ENCODE measurements at regions not wholly inside any gene's neighbourhood (a gene's known extent, or its start where the extent isn't known, plus 50 kb on each side); places are given as distances from the start of the nearest gene placed in this dataset.

DNA sequence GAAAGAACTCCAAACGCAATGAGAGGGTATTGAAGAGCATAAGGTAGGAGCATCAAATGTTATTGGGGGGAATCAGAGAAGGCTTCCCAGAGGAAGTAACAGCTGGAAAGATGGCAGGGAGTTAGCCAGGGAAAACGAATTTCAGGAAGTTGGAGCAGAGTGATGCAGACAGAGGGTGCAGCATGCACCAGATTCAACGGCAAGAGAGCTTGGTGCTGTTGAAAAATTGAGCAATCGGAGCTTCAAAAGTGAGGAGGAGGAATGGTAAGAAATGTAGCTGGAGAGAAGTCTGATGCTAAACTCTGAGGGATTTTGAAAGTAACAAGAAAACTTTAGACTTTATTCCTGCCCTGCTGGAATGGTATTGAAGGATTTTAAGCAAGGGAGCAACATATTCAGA lies 541.0 kb upstream of the LMCD1 start:
- DNase-seq: no peak
- intact Hi-C loops (cut with DNase I): no loop called here

DNA sequence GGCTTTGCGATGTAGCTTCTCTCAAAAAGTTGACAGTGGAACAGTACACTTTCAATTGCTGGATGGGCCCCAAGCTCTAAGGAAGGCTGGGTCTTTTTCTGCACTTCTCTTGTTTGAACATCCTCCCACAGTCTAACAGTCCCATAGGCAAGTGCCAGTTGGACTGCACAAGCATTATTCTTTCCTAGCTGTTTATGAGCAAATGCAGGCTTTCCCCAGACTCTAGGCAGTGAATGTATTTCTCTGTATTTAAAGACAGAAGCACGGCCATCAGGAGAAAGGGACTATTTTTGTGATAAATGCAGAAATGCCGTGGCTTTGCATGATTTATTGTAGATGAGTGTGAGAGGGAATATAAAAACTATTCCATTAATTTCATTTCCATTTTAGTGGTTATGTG lies 539.3 kb upstream of the LMCD1 start:
- no peak for DNase-seq
- intact Hi-C loops (cut with DNase I): no loop called here
- no peak overlapping the region for H3K4me3 ChIP-seq
- H3K27me3 ChIP-seq: no peaks in the 10 kb centered on the region
- H3K36me3 ChIP-seq: no peaks in the 10 kb centered on the region
- no peak overlapping the region for H3K9ac ChIP-seq (ENCODE audit: low read depth in 2 of 2, low read length in 2 of 2)
- TF ChIP-seq, protein P1, sequence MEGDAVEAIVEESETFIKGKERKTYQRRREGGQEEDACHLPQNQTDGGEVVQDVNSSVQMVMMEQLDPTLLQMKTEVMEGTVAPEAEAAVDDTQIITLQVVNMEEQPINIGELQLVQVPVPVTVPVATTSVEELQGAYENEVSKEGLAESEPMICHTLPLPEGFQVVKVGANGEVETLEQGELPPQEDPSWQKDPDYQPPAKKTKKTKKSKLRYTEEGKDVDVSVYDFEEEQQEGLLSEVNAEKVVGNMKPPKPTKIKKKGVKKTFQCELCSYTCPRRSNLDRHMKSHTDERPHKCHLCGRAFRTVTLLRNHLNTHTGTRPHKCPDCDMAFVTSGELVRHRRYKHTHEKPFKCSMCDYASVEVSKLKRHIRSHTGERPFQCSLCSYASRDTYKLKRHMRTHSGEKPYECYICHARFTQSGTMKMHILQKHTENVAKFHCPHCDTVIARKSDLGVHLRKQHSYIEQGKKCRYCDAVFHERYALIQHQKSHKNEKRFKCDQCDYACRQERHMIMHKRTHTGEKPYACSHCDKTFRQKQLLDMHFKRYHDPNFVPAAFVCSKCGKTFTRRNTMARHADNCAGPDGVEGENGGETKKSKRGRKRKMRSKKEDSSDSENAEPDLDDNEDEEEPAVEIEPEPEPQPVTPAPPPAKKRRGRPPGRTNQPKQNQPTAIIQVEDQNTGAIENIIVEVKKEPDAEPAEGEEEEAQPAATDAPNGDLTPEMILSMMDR (IDR thresholded peaks at IDR 0.05): no peak
- no peak overlapping the region for H3K27ac ChIP-seq
- H3K4me1 ChIP-seq: no peaks in the 10 kb centered on the region
- H3K9me3 ChIP-seq: no peaks in the 10 kb centered on the region

More for the DNA sequence above, 541.0 kb upstream of the LMCD1 start:
- Histone ChIP-seq H3K9me3 (no peaks in the 10 kb centered on the region), H3K27me3 (no peaks in the 10 kb centered on the region), H3K4me3 (no peak overlapping the region), H3K36me3 (no peaks in the 10 kb centered on the region), H3K27ac (no peak overlapping the region), H3K9ac (ENCODE audit: low read depth in 2 of 2, low read length in 2 of 2) (no peak overlapping the region), H3K4me1 (no peaks in the 10 kb centered on the region)
- TF ChIP-seq, protein P1 (IDR thresholded peaks at IDR 0.05): no peak

DNA sequence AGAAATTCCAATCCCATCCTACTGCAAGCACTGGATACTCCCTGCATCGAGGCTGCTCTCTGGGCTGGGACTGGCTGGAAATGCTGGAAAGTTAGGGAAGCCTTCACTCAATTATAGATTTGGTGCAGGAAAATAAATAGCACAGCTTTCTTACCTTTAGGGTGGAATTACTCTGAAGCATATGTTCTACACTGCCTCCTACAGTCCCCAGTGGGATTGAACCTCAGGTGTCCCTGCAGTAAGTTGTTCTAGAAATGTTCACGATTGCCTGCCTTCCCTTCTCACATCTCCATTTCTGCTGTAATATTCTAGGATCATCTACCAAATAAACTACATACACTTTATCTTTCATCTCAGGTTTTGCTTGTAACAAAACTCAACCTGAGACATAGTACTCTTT lies 536.7 kb upstream of the LMCD1 start:
- TF ChIP-seq, protein P1 (IDR thresholded peaks at IDR 0.05): no peak
- DNase-seq: no peak

DNA sequence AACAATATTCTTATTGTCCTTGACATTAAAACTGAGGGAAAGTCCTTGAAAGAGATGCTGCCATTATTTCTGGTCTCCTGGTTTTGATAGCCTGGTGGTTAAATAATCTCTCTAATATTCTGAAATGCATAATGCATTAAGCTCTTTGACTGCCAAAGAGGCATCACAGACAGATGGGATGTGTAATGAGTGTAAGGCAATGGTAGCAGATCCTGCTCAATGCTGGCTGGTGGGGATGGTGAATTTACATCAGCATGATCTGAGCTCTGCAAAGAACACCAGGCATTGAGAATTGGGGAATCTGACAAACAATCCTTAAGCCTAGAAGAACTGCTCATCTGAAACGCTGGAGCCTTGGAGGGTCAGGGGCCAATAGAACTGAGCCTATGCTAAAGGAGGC lies 528.6 kb upstream of the LMCD1 start:
- no peak for DNase-seq
- Histone ChIP-seq H3K36me3 (no peaks in the 10 kb centered on the region), H3K27me3 (no peaks in the 10 kb centered on the region), H3K4me3 (no peak overlapping the region), H3K9me3 (no peaks in the 10 kb centered on the region), H3K4me1 (no peaks in the 10 kb centered on the region), H3K27ac (no peak overlapping the region), H3K9ac (ENCODE audit: low read depth in 2 of 2, low read length in 2 of 2) (no peak overlapping the region)
- intact Hi-C loops (cut with DNase I): no loop called here
- TF ChIP-seq, protein P1 (IDR thresholded peaks at IDR 0.05): no peak

More for the DNA sequence above, 536.7 kb upstream of the LMCD1 start:
- Histone ChIP-seq H3K4me3 (no peak overlapping the region), H3K9ac (ENCODE audit: low read depth in 2 of 2, low read length in 2 of 2) (no peak overlapping the region), H3K4me1 (no peaks in the 10 kb centered on the region), H3K9me3 (no peaks in the 10 kb centered on the region), H3K27ac (no peak overlapping the region), H3K27me3 (no peaks in the 10 kb centered on the region), H3K36me3 (no peaks in the 10 kb centered on the region)
- intact Hi-C loops (cut with DNase I): no loop called here

DNA sequence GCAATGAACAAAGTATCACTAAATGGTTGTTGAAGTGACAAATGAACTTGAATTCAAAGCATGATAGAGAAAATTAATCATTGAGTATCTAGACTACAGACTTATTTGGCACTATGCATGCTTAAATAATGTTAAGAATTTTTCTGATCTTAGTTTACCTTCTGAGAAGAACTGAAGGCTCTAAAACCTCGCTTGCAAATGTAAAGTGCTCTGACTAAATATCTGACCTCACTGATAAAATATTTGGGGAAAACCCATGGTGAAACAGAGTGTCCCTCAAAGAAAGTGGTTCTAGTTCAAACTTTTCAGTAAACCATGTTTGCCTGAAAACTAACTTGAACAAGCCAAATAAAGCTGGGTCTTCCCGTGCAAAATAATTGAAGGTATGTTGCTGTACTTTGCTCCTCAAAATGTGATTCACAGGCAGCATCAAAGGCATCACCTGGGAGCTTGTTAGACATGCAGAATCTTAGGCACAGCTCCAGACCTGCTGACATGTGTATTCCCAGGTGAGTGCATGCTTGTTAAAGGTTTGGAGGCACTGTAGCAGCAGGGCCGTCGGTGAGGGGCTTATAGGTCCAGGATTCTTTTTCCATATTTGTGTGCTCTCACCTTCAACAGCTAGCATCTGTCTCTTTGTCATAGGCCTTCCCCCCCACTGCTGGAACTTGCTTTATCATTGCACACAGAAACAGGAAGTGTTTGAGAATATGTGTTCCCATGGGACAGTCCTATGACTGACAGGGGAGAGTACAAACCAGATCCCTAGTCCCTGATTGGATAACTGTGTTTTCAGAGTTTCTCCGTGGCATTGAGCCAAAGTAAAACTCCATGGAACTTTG lies 524.2 kb upstream of the LMCD1 start:
- DNase-seq: no peak
- no peaks in the 10 kb centered on the region for H3K9me3 ChIP-seq
- TF ChIP-seq, protein P1 (IDR thresholded peaks at IDR 0.05): no peak
- H3K4me1 ChIP-seq: no peaks in the 10 kb centered on the region
- no peak overlapping the region for H3K27ac ChIP-seq
- no peaks in the 10 kb centered on the region for H3K36me3 ChIP-seq
- H3K27me3 ChIP-seq: no peaks in the 10 kb centered on the region
- no peak overlapping the region for H3K9ac ChIP-seq (ENCODE audit: low read depth in 2 of 2, low read length in 2 of 2)
- intact Hi-C loops (cut with DNase I): no loop called here
- no peak overlapping the region for H3K4me3 ChIP-seq
